HG02610 (cell line): ENCODE measurements at regions not wholly inside any gene's neighbourhood (a gene's known extent, or its start where the extent isn't known, plus 50 kb on each side); places are given as distances from the start of the nearest gene placed in this dataset.

Source experiments
- ATAC-seq: cut with Tn5 transposase; IDR thresholded peaks from one replicate; pipeline ENCODE4 v1.9.1; 2021; ENCODE audit warnings: mild to moderate bottlenecking, moderate library complexity; ENCODE audit not compliant: unreplicated experiment

- no peak for ATAC-seq
These were observed 150.6 kb downstream of the CEP135 start for GRCh38 chr4:56099378-56099786.

- no peak for ATAC-seq
These were observed 144.8 kb downstream of the CEP135 start for GRCh38 chr4:56093576-56093975.

GRCh38 chr4:56092540-56092939 lies 143.8 kb downstream of the CEP135 start:
- ATAC-seq = no peak

GRCh38 chr4:56086561-56086960 lies 137.8 kb downstream of the CEP135 start:
- no peak for ATAC-seq

GRCh38 chr4:56086073-56086541 lies 137.4 kb downstream of the CEP135 start:
- ATAC-seq = no peak

- no peak for ATAC-seq
These were observed 136.5 kb downstream of the CEP135 start for GRCh38 chr4:56085275-56085674.

- ATAC-seq = no peak
These were observed 136.1 kb downstream of the CEP135 start for GRCh38 chr4:56084851-56085250.
